Neutrophil (primary cell): ENCODE measurements at regions not wholly inside any gene's neighbourhood (a gene's known extent, or its start where the extent isn't known, plus 50 kb on each side); places are given as distances from the start of the nearest gene placed in this dataset.

Experiments
- H3K27ac ChIP-seq: fragments of 200-600 bp; sonication (generic); 2 replicates; pipeline ENCODE4 v1.5.1; 2016; ENCODE audit warnings: mild to moderate bottlenecking, moderate library complexity
- H3K27me3 ChIP-seq: fragments of 200-600 bp; sonication (generic); 2 replicates; pipeline ENCODE4 v1.6.0; 2016; ENCODE audit warnings: mild to moderate bottlenecking
- H3K36me3 ChIP-seq: fragments of 200-600 bp; sonication (generic); 2 replicates; pipeline ENCODE4 v1.5.1; 2017
- H3K4me1 ChIP-seq, 2 experiments: fragments of 200-600 bp in 1 of 2; sonication (generic) in 1 of 2; 1 replicate in 1 of 2; 2 replicates in 1 of 2; pipeline versions ENCODE4 v1.5.1 to v1.6.1; 2013 to 2016; ENCODE audit warnings: low read depth in 1 of 2, low read length in 1 of 2, mild to moderate bottlenecking in 1 of 2, moderate library complexity in 1 of 2; ENCODE audit not compliant: control insufficient read depth in 1 of 2, insufficient read depth in 1 of 2
- H3K4me3 ChIP-seq, 2 experiments: fragments of 200-600 bp in 1 of 2; sonication (generic) in 1 of 2; 1 replicate in 1 of 2; 2 replicates in 1 of 2; pipeline ENCODE4 v1.5.1; 2013 to 2016; ENCODE audit warnings: low read depth in 1 of 2, low read length in 1 of 2, mild to moderate bottlenecking in 1 of 2, moderate library complexity in 1 of 2
- H3K9me3 ChIP-seq: fragments of 200-600 bp; sonication (generic); 2 replicates; pipeline ENCODE4 v1.5.1; 2016
- TF ChIP-seq, protein P1 (sequence below): fragments of 200-600 bp; sonication (generic); IDR thresholded peaks from 2 replicates; pipeline ENCODE4 v1.5.1; 2016; ENCODE audit warnings: antibody characterized with exemption

DNA sequence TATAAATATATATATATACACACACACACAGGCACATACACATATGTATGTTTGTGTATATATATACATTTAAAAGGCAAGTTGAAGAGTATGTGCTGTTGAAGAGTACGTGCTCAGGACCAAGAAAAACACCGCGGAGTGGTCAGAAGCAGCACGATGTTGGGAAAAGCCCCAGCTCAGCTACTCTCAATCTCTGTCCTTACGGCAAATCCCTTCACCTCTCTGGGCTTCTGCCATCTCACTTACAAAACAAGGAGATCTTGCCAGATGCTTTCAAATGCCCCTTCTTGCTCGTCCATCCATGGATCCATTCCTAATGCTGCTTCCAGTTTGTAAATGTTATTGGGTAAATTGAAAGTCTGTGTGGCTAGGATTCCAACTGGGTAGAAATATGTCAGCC, 333.9 kb downstream of the BCL11A start:
- Histone ChIP-seq H3K4me1 (no peaks in the 10 kb centered on the region), H3K27me3 (no peaks in the 10 kb centered on the region), H3K9me3 (no peaks in the 10 kb centered on the region), H3K4me3 (no peak overlapping the region), H3K27ac (no peak overlapping the region), H3K36me3 (no peaks in the 10 kb centered on the region)
- TF ChIP-seq, protein P1, sequence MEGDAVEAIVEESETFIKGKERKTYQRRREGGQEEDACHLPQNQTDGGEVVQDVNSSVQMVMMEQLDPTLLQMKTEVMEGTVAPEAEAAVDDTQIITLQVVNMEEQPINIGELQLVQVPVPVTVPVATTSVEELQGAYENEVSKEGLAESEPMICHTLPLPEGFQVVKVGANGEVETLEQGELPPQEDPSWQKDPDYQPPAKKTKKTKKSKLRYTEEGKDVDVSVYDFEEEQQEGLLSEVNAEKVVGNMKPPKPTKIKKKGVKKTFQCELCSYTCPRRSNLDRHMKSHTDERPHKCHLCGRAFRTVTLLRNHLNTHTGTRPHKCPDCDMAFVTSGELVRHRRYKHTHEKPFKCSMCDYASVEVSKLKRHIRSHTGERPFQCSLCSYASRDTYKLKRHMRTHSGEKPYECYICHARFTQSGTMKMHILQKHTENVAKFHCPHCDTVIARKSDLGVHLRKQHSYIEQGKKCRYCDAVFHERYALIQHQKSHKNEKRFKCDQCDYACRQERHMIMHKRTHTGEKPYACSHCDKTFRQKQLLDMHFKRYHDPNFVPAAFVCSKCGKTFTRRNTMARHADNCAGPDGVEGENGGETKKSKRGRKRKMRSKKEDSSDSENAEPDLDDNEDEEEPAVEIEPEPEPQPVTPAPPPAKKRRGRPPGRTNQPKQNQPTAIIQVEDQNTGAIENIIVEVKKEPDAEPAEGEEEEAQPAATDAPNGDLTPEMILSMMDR: no peak

DNA sequence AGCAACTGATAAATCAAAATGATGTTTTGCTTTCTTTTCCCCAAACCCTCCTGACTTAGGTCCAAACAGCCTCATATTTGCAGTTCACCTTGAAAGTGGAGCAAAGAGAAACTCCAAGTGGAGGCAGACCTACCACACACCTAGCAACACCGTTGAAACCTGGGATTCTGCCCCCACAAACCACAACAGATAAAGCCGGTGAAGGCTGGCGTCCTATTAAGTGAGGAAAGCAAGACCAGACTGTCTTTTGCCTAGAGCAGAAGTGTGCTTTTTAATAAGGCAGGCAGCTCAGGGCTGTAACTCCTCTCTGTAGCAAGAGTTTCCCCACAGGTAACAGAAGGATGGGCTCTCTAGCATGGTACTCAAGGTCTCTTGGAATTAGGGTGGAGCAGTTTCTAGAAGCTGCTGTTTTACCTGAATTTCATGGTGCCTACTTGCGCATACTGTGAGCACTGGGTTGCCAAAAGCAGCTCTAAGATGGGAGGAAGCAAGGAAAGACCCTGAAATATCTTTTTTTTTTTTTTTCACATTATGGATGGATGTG, 336.9 kb downstream of the BCL11A start:
- H3K4me1 ChIP-seq: peaks cover 6 to 9% of the 10 kb centered on the region in 2 experiments
- no peaks in the 10 kb centered on the region for H3K27me3 ChIP-seq
- no peaks in the 10 kb centered on the region for H3K9me3 ChIP-seq
- TF ChIP-seq, protein P1: no peak
- no peaks in the 10 kb centered on the region for H3K36me3 ChIP-seq
- H3K27ac ChIP-seq: no peak overlapping the region
- H3K4me3 ChIP-seq: no peak overlapping the region

DNA sequence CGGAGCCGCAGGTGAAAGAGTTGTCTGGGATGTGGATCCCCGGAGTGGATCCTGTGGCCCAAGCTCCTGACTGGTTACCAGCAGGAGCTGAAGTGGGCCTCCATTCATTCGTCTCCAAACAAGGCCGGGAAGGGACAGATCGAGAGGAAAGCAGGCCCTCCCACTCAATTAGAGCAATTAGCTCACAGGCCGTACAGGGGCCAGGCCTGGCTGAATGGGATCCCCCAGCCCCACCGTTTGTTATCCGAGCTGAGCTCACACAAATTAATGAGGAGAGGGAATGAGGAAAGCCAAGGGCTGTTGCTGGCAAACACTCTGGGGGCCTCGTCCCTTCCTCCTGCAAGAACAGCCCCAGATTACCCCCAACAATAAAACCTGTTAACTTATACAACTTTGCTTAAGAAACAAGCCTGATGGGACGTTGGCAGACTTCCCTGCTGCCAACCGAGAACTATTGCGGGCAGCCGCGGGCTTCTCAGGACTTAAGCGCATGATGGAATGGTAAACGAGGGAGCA, 338.0 kb downstream of the BCL11A start:
- Histone ChIP-seq H3K9me3 (no peaks in the 10 kb centered on the region), H3K27me3 (no peaks in the 10 kb centered on the region), H3K36me3 (no peaks in the 10 kb centered on the region), H3K27ac (no peak overlapping the region), H3K4me3 (no peak overlapping the region), H3K4me1 (peaks cover 6 to 9% of the 10 kb centered on the region in 2 experiments)
- TF ChIP-seq, protein P1: no peak

DNA sequence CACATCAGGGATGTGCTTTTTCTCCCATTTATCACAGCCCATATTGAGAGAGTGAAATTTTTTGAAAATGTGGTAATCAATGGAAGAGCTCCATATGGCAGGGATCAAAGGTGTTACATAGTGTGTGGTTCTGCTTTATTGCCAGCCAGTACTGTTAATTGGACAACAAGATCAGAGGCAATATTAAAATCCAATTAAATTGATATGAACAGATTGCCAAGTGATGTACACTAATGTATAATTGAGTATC, 338.9 kb downstream of the BCL11A start:
- H3K4me3 ChIP-seq: no peak overlapping the region
- H3K9me3 ChIP-seq: no peaks in the 10 kb centered on the region
- TF ChIP-seq, protein P1: no peak
- no peaks in the 10 kb centered on the region for H3K36me3 ChIP-seq
- H3K27ac ChIP-seq: no peak overlapping the region
- no peaks in the 10 kb centered on the region for H3K27me3 ChIP-seq
- peaks cover 6 to 9% of the 10 kb centered on the region in 2 experiments for H3K4me1 ChIP-seq

DNA sequence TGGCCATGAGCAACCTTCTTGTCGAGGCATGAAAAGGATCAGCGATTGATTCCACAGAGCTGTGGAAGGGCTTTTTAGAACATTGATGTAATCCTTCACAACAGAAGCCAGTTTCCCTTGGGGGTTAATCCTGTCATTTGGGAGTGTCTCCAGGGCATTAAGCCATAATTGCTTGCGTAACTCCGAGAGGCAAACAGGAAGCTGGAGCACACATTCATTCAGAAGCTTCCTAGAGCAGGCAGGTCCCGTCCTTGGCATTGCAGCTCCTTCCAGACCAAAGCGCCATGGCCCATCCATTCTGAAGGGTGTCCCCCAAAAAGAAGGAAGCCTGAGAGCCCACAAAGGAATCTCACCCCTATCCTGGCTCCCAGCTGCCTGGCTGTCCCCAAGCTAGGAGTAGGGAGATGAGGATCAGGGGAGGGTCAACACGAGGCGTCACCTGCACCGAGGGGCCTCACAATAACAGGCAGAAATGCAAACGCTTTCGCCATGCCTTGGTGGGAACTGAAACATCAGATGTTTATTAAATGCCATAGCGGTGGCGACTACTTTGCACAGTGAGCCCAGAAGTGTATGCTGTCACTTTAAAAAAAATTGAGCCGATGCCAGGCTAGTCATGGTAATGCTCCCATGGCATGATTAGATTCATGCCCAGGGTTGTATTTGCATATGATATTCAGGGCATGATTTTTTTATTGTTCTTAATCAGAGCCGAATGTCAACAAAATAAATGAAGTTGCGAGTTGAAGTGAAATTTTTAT, 339.4 kb downstream of the BCL11A start:
- TF ChIP-seq, protein P1: no peak
- no peaks in the 10 kb centered on the region for H3K27me3 ChIP-seq
- H3K36me3 ChIP-seq: no peaks in the 10 kb centered on the region

More for the DNA sequence above, 339.4 kb downstream of the BCL11A start:
- H3K27ac ChIP-seq: no peak overlapping the region
- H3K9me3 ChIP-seq: no peaks in the 10 kb centered on the region
- peaks cover 6 to 9% of the 10 kb centered on the region in 2 experiments for H3K4me1 ChIP-seq
- no peak overlapping the region for H3K4me3 ChIP-seq
